ENCODE measurements at regions not wholly inside any gene's neighbourhood (a gene's known extent, or its start where the extent isn't known, plus 50 kb on each side); places are given as distances from the start of the nearest gene placed in this dataset.

DNA sequence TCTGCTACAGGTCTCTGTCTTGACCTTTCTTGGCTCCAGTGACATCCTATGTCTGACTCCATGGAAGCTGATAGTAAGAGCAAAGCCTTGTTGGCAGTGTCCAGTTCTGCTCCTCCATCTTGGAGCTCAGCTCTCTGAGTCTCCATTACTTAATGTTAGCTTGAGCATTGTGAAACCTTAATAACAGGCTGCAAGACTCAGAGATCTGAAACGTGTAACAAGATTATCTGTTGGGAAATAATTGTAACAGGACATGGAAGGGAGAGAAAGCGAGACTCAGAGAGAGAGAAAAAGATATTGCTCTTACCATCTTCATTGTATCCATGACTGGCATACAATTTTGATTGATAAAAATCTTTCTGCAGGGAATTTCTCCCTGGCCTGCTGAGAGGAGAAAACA, 1365.7 kb downstream of the AACS start:
- TF ChIP-seq POLR2A (IDR thresholded peaks at IDR 0.05; ENCODE audit: low read depth, low read length): no peak
- TF ChIP-seq, protein P1, sequence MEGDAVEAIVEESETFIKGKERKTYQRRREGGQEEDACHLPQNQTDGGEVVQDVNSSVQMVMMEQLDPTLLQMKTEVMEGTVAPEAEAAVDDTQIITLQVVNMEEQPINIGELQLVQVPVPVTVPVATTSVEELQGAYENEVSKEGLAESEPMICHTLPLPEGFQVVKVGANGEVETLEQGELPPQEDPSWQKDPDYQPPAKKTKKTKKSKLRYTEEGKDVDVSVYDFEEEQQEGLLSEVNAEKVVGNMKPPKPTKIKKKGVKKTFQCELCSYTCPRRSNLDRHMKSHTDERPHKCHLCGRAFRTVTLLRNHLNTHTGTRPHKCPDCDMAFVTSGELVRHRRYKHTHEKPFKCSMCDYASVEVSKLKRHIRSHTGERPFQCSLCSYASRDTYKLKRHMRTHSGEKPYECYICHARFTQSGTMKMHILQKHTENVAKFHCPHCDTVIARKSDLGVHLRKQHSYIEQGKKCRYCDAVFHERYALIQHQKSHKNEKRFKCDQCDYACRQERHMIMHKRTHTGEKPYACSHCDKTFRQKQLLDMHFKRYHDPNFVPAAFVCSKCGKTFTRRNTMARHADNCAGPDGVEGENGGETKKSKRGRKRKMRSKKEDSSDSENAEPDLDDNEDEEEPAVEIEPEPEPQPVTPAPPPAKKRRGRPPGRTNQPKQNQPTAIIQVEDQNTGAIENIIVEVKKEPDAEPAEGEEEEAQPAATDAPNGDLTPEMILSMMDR (IDR thresholded peaks at IDR 0.05; ENCODE audit: extremely low read depth in 1 of 2, insufficient read depth in 1 of 2, low read depth in 1 of 2, low read length in 2 of 2): no peak
- no peak for TF ChIP-seq EZH2 (IDR thresholded peaks at IDR 0.05; ENCODE audit: borderline replicate concordance, low read depth, low read length, severe bottlenecking)
- TF ChIP-seq, protein P2, sequence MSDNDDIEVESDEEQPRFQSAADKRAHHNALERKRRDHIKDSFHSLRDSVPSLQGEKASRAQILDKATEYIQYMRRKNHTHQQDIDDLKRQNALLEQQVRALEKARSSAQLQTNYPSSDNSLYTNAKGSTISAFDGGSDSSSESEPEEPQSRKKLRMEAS (IDR thresholded peaks at IDR 0.05; ENCODE audit: insufficient read depth, insufficient read length): no peak
- no peak for TF ChIP-seq MYC (IDR thresholded peaks at IDR 0.05; ENCODE audit: low read depth, low read length)

All from endothelial cell of umbilical vein (primary cell).